ENCODE measurements at regions not wholly inside any gene's neighbourhood (a gene's known extent, or its start where the extent isn't known, plus 50 kb on each side); places are given as distances from the start of the nearest gene placed in this dataset.
"Not testable (repeated sequence)": the region's sequence is repeated elsewhere in the genome, so short reads cannot be mapped to it uniquely, and the experiment has no call there.

DNA sequence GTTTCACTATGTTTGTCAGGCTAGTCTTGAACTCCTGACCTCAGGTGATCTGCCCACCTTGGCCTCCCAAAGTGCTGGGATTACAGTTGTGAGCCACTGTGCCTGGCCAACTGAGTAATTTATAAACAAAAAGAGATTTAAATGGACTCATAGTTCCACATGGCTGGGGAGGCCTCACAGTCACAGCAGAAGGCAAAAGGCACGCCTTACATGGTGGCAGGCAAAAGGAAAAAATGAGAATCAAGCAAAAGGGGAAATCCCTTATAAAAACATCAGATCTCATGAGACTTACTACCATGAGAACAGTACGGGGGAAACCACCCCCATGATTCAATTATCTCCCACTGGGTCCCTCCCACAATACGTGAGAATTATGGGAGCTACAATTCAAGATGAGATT lies 73.2 kb upstream of the TIAM1 start:
- in situ Hi-C loops (cut with MboI; ENCODE audit: low sequenced_read_pairs): not testable (repeated sequence)

DNA sequence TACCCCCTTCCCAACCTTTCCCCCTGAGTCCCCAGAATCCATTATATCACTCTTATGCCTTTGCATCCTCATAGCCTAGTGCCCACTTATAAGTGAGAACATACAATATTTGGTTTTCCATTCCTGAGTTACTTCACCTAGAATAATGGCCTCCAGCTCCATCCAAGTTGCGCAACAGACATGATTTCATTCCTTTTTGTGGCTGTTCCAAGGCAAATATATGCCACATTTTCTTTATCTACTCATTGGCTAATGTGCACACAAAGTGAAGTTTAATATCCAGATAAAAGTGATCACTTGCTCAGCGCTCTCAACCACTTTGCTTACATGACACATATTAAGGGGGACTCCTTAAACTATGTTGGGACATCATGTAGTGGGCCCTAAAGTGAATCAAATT lies 72.4 kb upstream of the TIAM1 start:
- in situ Hi-C loops (cut with MboI; ENCODE audit: low sequenced_read_pairs): no loop called here

DNA sequence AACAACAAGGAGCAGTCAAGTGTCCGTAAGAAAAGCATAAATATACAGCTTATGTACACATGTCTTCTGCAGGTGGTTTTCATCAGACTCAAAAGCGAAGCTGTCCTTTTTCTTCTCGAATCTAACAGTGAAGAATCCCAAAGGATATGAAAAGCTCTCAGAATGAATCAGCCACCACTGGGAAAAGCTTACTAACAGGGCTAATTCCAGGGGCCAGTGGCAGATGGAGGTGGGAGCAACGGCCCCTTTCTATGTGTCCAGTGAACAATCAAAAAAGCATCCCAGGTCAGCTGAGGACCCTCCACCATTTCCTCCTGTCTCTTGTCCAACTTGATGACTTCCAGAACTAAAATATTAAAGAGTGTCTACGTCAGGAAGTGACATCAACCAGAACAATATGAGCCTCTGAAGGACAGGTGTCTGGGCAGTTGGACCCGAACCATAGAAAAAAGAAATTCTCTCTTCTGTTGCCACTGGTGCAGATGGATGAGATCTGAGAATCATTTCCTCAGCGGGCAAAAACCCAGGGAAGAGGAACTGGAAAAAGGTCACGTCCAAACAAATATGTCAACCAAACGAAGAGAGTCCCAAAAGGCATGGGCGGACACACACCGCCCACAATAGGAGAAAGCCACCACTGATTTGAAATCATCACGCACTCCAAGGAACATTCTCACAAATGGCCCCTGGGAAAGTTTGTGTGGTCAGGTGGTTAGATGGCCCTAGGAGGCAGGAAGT lies 70.4 kb upstream of the TIAM1 start:
- in situ Hi-C loops (cut with MboI; ENCODE audit: low sequenced_read_pairs): no loop called here

DNA sequence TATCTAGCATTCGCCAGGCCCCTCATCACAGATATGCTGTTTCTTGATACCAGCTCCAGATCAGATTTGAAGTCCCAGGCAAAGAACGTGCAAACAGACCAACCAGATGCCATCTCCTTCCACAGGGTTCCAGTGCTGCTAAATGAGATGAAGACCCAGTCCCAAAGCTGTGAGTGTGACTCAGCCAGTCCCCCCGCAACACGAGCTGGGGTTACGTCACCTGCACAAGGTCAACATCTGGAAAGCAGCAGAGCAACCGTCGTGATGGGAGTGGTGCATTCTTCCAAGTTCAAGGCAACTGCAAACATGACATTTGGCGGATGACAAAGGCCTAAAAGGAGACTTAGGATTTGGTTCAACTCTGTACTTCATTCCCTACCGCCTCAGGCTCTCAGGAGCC lies 69.6 kb upstream of the TIAM1 start:
- in situ Hi-C loops (cut with MboI; ENCODE audit: low sequenced_read_pairs): no loop called here

DNA sequence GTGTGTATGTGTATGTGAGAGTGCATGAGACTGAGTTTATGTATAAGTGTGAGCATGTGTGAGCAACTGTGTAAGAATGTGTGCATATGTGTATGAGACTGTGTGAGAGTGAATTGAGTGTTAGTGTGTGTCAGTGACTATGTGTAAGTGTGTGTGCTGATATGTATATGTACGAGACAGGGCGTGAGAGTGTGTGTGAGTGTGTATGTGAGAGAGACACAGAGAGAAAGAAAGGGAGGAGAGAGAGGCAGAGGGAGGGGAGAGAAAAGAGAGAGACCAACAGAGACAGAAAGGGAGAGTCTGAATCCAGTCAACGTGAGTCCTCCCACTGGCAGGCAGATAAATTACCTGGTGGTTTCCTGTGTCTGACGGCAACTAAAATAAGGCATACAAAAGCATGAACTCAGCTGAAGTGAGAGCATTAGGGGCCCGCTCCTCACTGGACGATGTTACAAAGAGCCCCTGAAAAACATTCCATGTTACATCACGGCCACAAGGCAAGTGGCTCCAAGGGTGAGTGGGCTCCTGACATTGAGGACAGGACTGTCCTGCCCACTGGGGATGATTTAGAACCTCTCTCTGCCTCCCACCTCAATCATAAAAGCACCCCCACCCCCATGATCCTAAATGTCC lies 66.6 kb upstream of the TIAM1 start:
- in situ Hi-C loops (cut with MboI; ENCODE audit: low sequenced_read_pairs): no loop called here

DNA sequence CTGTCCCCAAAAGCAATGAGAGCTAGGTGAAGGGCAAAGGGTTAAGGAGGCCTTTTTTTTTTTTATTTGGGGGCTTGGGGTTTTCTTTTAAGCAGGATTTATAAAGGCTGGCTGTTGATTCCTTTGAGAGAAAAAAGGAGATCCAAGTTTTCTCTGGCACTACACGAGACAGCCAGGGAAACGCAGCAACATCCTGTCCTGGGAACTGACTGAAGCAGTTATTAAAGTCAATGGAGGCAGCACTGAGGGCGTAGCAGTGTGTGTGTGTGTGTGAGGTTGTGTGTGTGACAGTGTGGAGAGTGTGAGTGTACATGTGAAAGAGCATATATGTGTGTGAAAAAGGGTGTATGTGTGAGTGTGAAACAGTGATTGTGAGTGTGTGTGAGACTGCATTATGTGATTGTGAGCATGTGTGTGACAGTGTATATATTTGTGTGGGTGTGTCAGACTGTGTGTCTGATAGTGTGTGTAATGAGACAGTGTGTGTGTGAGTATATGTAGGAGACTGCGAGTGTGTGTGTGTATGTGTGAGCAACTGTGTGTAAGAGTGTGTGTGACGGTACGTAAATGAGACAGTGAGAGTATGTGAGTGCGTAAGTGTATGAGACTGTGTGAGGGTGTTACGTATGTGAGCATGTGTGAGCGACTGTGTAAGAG lies 65.9 kb upstream of the TIAM1 start:
- in situ Hi-C loops (cut with MboI; ENCODE audit: low sequenced_read_pairs): no loop called here

DNA sequence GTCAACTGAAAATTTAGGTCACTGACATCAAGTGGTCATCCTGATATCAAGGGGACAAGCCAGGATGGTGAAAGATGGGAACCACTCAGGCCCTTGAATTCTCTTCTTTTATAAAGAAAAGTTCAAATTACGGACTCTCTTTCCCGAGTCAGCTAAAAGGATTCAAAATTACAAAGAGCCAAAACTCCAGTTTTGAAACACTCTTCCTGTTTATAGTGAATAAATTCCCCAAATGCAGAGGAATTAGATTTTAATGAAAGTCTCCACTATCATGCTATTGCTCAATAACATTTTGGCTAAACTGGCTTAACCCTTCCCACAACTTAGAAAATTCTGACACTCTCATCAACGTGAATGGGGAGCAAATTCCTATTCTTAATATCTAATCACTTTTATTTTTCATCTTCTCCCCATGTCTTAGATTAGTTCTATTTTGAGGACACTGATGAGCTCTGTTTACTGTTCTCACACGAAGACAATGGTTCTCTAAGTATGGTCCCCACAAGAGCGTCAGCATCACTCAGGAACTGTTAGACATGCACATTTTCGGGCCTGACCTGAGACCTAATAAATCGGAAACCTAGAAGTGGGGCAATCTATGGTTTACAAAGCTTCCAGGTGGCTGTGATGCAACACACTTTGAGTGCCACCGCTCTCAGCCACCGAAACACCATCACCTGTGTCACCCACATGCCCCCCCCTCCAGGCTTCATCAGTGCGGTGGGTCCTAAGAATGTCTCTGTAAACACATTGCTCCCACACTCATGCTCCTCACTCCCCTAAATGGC lies 64.4 kb upstream of the TIAM1 start:
- in situ Hi-C loops (cut with MboI; ENCODE audit: low sequenced_read_pairs): no loop called here

DNA sequence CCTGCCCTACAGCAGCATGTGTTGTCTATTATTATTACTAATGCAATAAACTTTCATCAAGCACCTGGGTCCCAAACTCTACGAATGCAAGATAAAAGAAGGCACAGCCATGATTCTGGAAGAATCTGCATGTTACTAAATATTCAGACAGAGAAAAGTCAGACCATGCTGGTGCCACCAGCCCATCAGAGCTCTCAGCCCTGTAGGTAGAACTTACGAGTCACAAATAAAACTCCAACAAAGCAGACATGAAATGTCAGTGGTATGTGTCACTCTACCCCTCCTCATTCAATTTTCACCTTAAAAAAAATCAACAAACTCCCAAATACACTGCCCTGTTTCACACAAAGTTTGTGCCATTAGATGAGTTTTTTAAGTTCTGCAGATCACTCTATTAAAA lies 62.4 kb upstream of the TIAM1 start:
- in situ Hi-C loops (cut with MboI; ENCODE audit: low sequenced_read_pairs): no loop called here

DNA sequence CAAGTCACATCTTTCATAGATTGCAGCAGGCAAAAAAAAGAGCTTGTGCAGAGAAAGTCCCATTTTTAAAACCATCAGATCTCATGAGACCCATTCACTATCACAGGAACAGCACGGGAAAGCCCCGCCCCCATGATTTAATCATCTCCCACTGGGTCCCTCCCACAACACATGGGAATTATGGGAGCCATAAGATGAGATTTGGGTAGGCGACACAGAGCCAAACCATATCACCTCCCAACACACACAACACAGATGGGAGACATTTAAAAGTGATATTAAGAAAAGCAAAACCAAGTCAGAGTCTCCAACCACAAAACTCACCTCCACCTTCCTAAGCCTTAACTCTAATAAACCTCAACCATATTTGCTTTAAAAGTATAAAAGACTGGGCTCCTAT lies 61.5 kb upstream of the TIAM1 start:
- in situ Hi-C loops (cut with MboI; ENCODE audit: low sequenced_read_pairs): no loop called here

DNA sequence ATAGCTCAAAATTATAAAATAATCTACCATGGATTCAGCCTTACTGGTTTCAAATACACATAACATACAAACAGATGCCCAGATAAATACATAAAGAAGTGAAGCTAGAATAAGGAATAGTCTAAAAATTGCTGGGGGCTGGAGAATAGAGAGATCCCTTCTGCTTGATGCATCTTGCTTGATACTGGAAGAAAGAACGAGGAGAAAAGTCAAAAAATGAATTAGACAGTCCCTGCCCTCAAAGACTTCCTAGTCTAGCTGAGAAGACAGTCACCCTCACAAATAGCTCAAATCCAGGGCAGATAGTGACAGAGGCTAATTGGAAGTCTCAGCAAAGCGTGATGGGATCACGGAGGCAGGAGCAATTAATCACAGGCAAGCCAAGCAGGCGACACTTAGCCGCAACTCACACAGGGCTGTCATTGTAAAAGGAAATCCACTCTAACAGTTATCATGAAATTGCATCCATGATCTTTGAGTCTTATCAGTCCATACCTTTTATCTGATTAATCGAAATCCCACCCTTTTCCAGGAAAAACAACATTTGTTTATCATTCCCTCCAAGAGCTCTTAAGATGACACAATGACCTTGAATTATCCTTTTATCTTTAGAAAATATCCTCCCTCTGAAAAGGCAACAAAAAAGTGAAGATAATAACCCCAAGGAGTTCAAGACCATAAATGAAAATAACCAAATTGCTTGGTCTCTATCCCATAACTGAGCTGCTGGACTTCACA lies 59.7 kb upstream of the TIAM1 start:
- in situ Hi-C loops (cut with MboI; ENCODE audit: low sequenced_read_pairs): no loop called here

DNA sequence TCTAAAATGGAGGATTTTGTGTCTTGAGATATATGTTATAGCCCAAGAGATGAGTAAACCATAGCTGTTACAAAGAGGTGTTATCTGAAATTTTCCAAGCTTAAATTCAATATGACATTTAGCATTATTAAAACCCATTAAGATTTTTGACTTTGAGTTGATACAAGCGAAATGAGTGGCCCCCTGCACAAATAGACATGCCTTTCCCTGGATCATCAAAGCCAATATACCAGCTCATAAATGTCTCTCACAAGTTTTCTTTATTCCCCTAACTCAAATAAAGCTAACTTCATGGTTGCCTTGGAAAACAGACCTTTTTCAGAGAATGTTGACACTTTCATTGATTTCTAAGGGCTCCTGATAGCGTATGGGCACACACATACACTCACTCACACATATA lies 55.5 kb upstream of the TIAM1 start:
- in situ Hi-C loops (cut with MboI; ENCODE audit: low sequenced_read_pairs): no loop called here

DNA sequence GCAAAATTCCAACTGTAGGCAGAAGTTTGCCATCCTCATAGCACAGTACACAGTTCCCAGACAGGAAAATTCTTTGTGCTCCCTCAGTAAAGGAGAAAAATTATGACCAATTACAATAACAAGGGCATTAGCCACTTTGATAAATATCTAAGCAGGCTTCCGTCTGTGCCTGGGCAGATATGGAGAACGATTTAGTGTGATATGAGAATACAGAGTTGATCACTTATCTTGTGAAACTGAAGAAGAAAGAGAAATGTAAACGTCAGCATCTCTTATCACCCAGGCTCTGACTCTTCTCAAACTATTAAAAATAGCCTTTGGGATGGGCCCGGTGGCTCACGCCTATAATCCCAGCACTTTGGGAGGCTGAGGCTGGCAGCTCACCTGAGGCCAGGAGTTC lies 54.5 kb upstream of the TIAM1 start:
- in situ Hi-C loops (cut with MboI; ENCODE audit: low sequenced_read_pairs): no loop called here

DNA sequence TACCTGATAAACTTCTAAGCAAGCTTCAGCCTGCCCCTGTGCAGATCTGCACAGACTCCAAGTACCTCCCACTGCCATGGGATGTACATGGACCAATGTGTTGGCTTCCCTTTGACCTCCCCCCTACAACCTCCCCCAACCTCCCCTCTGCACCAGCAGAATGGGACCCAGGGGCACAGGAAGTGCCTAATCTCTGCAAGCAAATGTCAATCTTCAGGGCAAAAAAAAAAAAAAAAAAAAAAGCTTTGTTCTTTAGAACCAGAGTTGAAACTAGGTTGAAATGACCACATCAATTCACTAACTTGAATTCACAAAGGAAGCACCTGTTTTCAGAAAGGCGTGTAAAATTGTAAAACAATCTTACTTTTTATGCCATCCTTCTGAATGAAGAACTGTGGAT lies 53.9 kb upstream of the TIAM1 start:
- in situ Hi-C loops (cut with MboI; ENCODE audit: low sequenced_read_pairs): no loop called here

DNA sequence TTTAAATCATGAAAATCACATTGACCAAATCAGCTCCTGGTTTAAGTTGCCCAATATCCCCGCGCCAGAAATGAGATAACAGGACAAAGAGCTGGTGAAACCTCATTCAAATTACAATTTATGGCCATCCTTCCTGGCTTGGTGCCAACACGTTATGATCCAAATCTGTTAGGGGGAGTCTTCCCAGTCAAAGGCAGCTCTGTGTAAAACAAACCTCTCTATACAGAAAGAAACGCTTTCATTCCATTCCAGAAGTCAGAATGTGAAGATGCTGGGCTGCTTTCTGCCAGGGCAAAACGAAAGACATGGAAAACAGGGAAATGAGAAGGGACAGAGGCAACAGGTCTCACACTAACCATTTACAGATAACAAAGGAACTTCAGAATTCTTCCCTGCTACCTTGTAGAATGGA lies 53.5 kb upstream of the TIAM1 start:
- in situ Hi-C loops (cut with MboI; ENCODE audit: low sequenced_read_pairs): no loop called here

DNA sequence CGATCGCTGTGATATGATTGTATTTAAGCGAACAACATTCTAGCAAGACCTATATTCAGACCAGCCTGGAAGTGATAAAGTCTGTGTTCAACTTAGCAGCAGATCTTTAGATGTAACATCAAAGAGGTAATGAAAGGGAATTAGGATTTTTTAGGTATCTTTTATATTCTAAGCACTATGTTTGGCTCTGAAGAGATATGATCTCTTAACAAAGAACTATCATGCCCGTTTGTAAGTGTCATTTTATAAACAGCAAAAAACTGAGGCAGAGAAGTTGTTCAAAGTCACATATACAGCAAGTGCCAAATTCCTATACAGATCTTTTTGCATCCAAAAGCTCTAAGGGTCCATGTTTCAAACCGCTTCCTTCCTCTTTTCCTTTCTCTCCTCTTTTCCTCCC lies 53.0 kb upstream of the TIAM1 start:
- in situ Hi-C loops (cut with MboI; ENCODE audit: low sequenced_read_pairs): no loop called here

DNA sequence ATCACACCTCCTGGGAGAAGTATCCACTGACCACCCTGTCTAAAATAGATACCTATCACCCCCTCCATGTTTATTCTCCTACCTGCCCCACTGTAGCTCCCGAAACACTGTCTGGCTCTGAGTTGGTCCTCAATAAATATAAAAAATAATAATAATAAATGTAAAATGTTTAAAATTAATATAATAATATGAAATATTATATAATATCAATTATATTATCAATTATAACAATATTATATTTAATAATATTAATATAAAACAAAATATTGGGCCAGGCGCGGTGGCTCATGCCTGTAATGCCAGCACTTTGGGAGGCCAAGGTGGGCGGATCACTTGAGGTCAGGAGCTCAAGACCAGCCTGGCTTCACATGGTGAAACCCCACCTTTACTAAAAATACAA lies 52.3 kb upstream of the TIAM1 start:
- in situ Hi-C loops (cut with MboI; ENCODE audit: low sequenced_read_pairs): no loop called here

DNA sequence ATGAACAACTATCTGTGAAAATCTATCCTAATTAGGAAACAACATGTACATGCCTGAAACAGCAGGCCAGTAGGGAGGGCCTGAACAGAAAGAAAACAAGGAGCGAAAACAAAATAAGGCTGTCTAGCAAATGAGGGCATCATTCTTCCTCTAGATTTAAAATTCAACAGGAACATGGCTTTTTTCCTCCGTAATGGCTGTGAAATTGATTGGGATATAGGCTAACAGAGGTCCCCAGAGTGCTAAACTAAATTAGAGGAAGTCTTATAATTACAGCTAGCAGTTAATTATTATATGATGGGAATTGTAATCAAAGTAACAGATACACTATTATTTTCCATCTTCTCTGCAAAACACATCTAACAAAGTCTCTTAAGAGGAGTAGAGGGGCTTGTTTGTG lies 51.7 kb upstream of the TIAM1 start:
- in situ Hi-C loops (cut with MboI; ENCODE audit: low sequenced_read_pairs): no loop called here

DNA sequence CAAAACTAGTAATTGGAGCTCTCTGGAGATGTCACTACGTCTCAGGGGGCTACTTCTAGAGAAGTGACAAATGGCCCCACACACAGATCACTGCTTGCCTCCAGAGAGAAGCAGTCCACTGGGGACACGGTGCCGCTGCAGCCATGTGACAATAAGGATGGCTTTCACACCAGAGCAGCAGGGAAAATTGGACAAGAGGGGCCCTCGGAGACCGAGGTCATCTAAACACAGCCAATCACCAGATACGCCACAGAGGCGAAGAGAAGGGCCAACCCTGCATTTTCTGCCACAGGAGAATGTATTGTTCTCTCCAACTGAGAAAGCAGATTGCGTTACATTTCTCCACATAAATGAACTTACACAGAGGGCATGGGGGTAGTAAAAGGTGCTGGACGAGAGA lies 51.2 kb upstream of the TIAM1 start:
- in situ Hi-C loops (cut with MboI; ENCODE audit: low sequenced_read_pairs): no loop called here

DNA sequence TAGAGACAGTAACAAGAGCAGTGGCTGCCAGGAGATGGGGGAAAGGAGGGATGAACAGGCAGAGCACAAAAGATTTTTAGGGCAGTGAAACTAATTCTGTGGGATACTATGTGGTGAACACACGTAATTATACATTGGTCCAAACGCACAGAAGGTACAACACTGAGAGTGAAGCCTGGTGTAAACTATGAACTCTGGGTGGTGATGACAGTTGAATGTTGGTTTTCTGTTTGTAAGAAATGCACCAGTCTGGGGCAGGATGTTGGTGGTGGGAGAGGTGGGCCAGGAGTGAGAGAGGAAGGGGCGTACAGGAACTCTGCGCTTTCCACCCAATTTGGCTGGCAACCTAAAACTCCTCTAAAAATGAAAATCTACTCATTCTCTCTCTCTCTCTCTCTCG lies 50.2 kb upstream of the TIAM1 start:
- in situ Hi-C loops (cut with MboI; ENCODE audit: low sequenced_read_pairs): no loop called here
